Smooth muscle cell (in vitro differentiated cells): ENCODE measurements at regions not wholly inside any gene's neighbourhood (a gene's known extent, or its start where the extent isn't known, plus 50 kb on each side); places are given as distances from the start of the nearest gene placed in this dataset.

Experiments used
- DNase-seq: peaks from one replicate; lab custom pipeline; 2025; ENCODE audit not compliant: unreplicated experiment; lab: John Stamatoyannopoulos, UW
- H2AFZ ChIP-seq: fragments of 200-600 bp; sonication (generic); 2 replicates; pipeline ENCODE4 v1.6.0; 2016; ENCODE audit warnings: antibody characterized with exemption, low read depth, mild to moderate bottlenecking
- H3F3A ChIP-seq: fragments of 200-600 bp; sonication (generic); 2 replicates; pipeline ENCODE4 v1.6.0; 2017; ENCODE audit warnings: antibody characterized with exemption, low read depth
- H3K27ac ChIP-seq: fragments of 200-600 bp; sonication (generic); 2 replicates; pipeline ENCODE4 v1.5.1; 2016; ENCODE audit warnings: low read depth, mild to moderate bottlenecking
- H3K27me3 ChIP-seq: fragments of 200-600 bp; sonication (generic); 2 replicates; pipeline ENCODE4 v1.6.1; 2016; ENCODE audit warnings: low read depth, mild to moderate bottlenecking
- H3K36me3 ChIP-seq: fragments of 200-600 bp; sonication (generic); 2 replicates; pipeline ENCODE4 v1.5.1; 2016; ENCODE audit warnings: low read depth
- H3K4me1 ChIP-seq: fragments of 200-600 bp; sonication (generic); 2 replicates; pipeline ENCODE4 v1.5.1; 2016; ENCODE audit warnings: low read depth
- H3K4me2 ChIP-seq: fragments of 200-600 bp; sonication (generic); 2 replicates; pipeline ENCODE4 v1.6.0; 2016; ENCODE audit warnings: mild to moderate bottlenecking
- H3K4me3 ChIP-seq: fragments of 200-600 bp; sonication (generic); 2 replicates; pipeline ENCODE4 v1.5.1; 2016; ENCODE audit warnings: mild to moderate bottlenecking
- H3K79me2 ChIP-seq: fragments of 200-600 bp; sonication (generic); 2 replicates; pipeline ENCODE4 v1.6.0; 2016; ENCODE audit warnings: low read depth, mild to moderate bottlenecking
- H3K9ac ChIP-seq: fragments of 200-600 bp; sonication (generic); 2 replicates; pipeline ENCODE4 v1.6.0; 2016; ENCODE audit warnings: low read depth
- H3K9me3 ChIP-seq: fragments of 200-600 bp; sonication (generic); replicated peaks from 2 replicates; pipeline ENCODE4 v1.5.1; 2016; ENCODE audit warnings: low read depth
- H4K20me1 ChIP-seq: fragments of 200-600 bp; sonication (generic); 2 replicates; pipeline ENCODE4 v1.6.0; 2016; ENCODE audit warnings: low read depth
- CTCF ChIP-seq: fragments of 200-600 bp; sonication (generic); IDR thresholded peaks from 2 replicates; pipeline ENCODE4 v1.5.1; 2017; ENCODE audit warnings: borderline replicate concordance, mild to moderate bottlenecking, antibody characterized with exemption; ENCODE audit not compliant: insufficient read depth, poor library complexity, severe bottlenecking
- WGBS: methylation state at CpG from one replicate; pipeline ENCODE4 v1.1.7; 2016; ENCODE audit warnings: low lambda C conversion rate; 5-methylcytosine and 5-hydroxymethylcytosine counted together

GRCh38 chr14:97270308-97270707 is 473.1 kb downstream of the VRK1 start:
- Histone ChIP-seq H2AFZ (no peak overlapping the region), H3K27me3 (peaks cover 8% of the 10 kb centered on the region), H3K9ac (no peak overlapping the region), H3K4me1 (peaks cover 13% of the 10 kb centered on the region), H3K36me3 (no peaks in the 10 kb centered on the region), H4K20me1 (no peaks in the 10 kb centered on the region), H3K9me3 (no peaks in the 10 kb centered on the region), H3K4me2 (no peak overlapping the region), H3K27ac (no peak overlapping the region), H3K4me3 (no peak overlapping the region), H3K79me2 (no peaks in the 10 kb centered on the region), H3F3A (no peaks in the 10 kb centered on the region)
- DNase-seq = no peak
- TF ChIP-seq CTCF = no peak
- WGBS = 95% methylated on average over 4 of the region's 4 CpGs

GRCh38 chr14:97271451-97271960 is 474.3 kb downstream of the VRK1 start:
- no peak overlapping the region for H3K4me2 ChIP-seq
- peaks cover 8% of the 10 kb centered on the region for H3K27me3 ChIP-seq
- H2AFZ ChIP-seq = no peak overlapping the region
- H3K4me1 ChIP-seq = peaks cover 12% of the 10 kb centered on the region
- H4K20me1 ChIP-seq = no peaks in the 10 kb centered on the region
- DNase-seq = no peak
- no peaks in the 10 kb centered on the region for H3K9me3 ChIP-seq
- no peak overlapping the region for H3K9ac ChIP-seq
- H3F3A ChIP-seq = no peaks in the 10 kb centered on the region
- no peaks in the 10 kb centered on the region for H3K36me3 ChIP-seq
- no peak overlapping the region for H3K4me3 ChIP-seq
- no peak for TF ChIP-seq CTCF
- no peak overlapping the region for H3K27ac ChIP-seq
- no peaks in the 10 kb centered on the region for H3K79me2 ChIP-seq
- 89% methylated on average over 8 of the region's 8 CpGs for WGBS

GRCh38 chr14:97273540-97273939 is 476.4 kb downstream of the VRK1 start:
- H3K9ac ChIP-seq = no peak overlapping the region
- H4K20me1 ChIP-seq = no peaks in the 10 kb centered on the region
- no peak overlapping the region for H3K4me3 ChIP-seq
- H2AFZ ChIP-seq = no peak overlapping the region
- no peak overlapping the region for H3K4me2 ChIP-seq
- no peaks in the 10 kb centered on the region for H3K36me3 ChIP-seq
- H3K27ac ChIP-seq = no peak overlapping the region
- no peaks in the 10 kb centered on the region for H3K9me3 ChIP-seq
- H3K27me3 ChIP-seq = peaks cover 8% of the 10 kb centered on the region
- peaks cover 3% of the 10 kb centered on the region for H3K4me1 ChIP-seq
- no peaks in the 10 kb centered on the region for H3F3A ChIP-seq
- 93% methylated on average over 4 of the region's 4 CpGs for WGBS
- no peak for DNase-seq
- TF ChIP-seq CTCF = no peak
- H3K79me2 ChIP-seq = no peaks in the 10 kb centered on the region

GRCh38 chr14:97274626-97275025 is 477.4 kb downstream of the VRK1 start:
- no peak for DNase-seq
- TF ChIP-seq CTCF = no peak
- Histone ChIP-seq H2AFZ (no peak overlapping the region), H3K27me3 (peaks cover 8% of the 10 kb centered on the region), H3F3A (no peaks in the 10 kb centered on the region), H3K4me1 (peaks cover 3% of the 10 kb centered on the region), H3K27ac (no peak overlapping the region), H3K79me2 (no peaks in the 10 kb centered on the region), H3K9me3 (no peaks in the 10 kb centered on the region), H3K4me3 (no peak overlapping the region), H3K9ac (no peak overlapping the region), H3K4me2 (no peak overlapping the region), H4K20me1 (no peaks in the 10 kb centered on the region), H3K36me3 (no peaks in the 10 kb centered on the region)
- WGBS = 86% methylated on average over 8 of the region's 8 CpGs
